ENCODE measurements at regions not wholly inside any gene's neighbourhood (a gene's known extent, or its start where the extent isn't known, plus 50 kb on each side); places are given as distances from the start of the nearest gene placed in this dataset.

- DNase-seq = no peak
These were observed 51.2 kb upstream of the RNF144B start for GRCh38 chr6:18335948-18336347.

GRCh38 chr6:18334251-18334650 lies 52.9 kb upstream of the RNF144B start:
- no peak for DNase-seq

GRCh38 chr6:18330548-18331081 lies 56.5 kb upstream of the RNF144B start:
- DNase-seq = no peak

- no peak for DNase-seq
These were observed 57.4 kb upstream of the RNF144B start for GRCh38 chr6:18329776-18330175.

- peak; percentile 67 for DNase-seq
These were observed 58.6 kb upstream of the RNF144B start for GRCh38 chr6:18328540-18328939.

- no peak for DNase-seq
These were observed 59.1 kb upstream of the RNF144B start for GRCh38 chr6:18328070-18328469.

- no peak for DNase-seq
These were observed 59.5 kb upstream of the RNF144B start for GRCh38 chr6:18327626-18328025.

- DNase-seq = no peak
These were observed 60.2 kb upstream of the RNF144B start for GRCh38 chr6:18326980-18327379.

- DNase-seq = no peak
These were observed 61.1 kb upstream of the RNF144B start for GRCh38 chr6:18326001-18326400.

- DNase-seq = no peak
These were observed 60.3 kb upstream of the DEK start for GRCh38 chr6:18324706-18325042.

GRCh38 chr6:18323935-18324705 lies 59.8 kb upstream of the DEK start:
- peak; percentile 42 for DNase-seq

GRCh38 chr6:18317850-18318249 lies 53.5 kb upstream of the DEK start:
- DNase-seq = no peak

- DNase-seq = no peak
These were observed 50.1 kb upstream of the DEK start for GRCh38 chr6:18314317-18314997.

Data from NCI-H1048 (cell line).